AG04450 (cell line): ENCODE measurements at regions not wholly inside any gene's neighbourhood (a gene's known extent, or its start where the extent isn't known, plus 50 kb on each side); places are given as distances from the start of the nearest gene placed in this dataset.

Experiments used
- CTCF ChIA-PET: fragments of 300-600, 350-600 bp; formaldehyde crosslinking; extraction: SDS; loops from one replicate; lab custom pipeline; 2022; ENCODE audit warnings: antibody characterized with exemption, inconsistent platforms; lab: Charles Lee
- POLR2A ChIA-PET: fragments of 350-600 bp; formaldehyde crosslinking; extraction: SDS; loops from one replicate; lab custom pipeline; 2021; ENCODE audit warnings: antibody characterized with exemption, inconsistent platforms; lab: Yijun Ruan, JAX
- DNase-seq: peaks from one replicate; pipeline ENCODE4 v3.0.0-alpha.2; 2011; ENCODE audit warnings: low read depth, low spot score
- H3K27ac ChIP-seq: one replicate; pipeline ENCODE4 v1.5.1; 2012; ENCODE audit warnings: low read depth, low read length, control low read depth
- H3K27me3 ChIP-seq: one replicate; pipeline ENCODE4 v1.6.0; 2012; ENCODE audit warnings: low read length; ENCODE audit not compliant: control insufficient read depth, insufficient read depth
- H3K4me3 ChIP-seq: 2 replicates; pipeline ENCODE4 v1.5.1; 2011; ENCODE audit warnings: mild to moderate bottlenecking, low read depth, low read length, control low read depth
- H3K9me3 ChIP-seq: 2 replicates; pipeline ENCODE4 v1.5.1; 2012; ENCODE audit warnings: low read length; ENCODE audit not compliant: control insufficient read depth, insufficient read depth
- TF ChIP-seq, protein P1 (sequence below): IDR thresholded peaks from 2 replicates; pipeline ENCODE4 v1.5.1; 2011; ENCODE audit warnings: low read depth, low read length, control low read depth, inconsistent platforms

DNA sequence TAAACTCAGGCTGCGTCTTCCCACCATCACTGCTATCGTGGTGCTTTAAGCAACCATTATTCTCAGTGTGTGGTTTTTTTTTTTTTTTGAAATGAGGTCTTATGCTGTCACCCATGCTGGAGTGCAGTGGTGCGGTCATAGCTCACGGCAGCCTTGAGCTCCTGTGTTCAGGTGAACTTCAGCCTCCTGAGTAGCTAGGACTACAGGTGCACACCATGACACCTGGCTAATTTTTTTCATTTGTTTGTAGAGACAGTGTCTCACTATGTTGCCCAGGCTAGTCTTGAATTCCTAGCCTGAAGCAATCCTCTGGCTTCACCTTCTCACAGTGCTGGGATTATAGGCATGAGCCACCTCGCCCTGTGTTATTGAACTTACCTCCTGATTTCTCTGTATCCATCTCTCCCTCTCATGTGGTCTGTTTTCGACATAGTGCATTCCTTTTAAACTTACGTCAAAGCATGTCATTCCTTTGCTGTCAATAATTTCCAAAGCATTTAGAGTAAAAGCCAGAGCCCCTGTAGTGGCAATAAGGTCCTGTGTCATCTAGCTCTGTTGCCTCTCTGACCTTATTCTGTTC lies 255.5 kb downstream of the SNAPC1 start:
- DNase-seq: no peak
- Histone ChIP-seq H3K27ac (no peak overlapping the region), H3K27me3 (no peaks in the 10 kb centered on the region), H3K9me3 (no peaks in the 10 kb centered on the region), H3K4me3 (no peak overlapping the region)
- TF ChIP-seq, protein P1, sequence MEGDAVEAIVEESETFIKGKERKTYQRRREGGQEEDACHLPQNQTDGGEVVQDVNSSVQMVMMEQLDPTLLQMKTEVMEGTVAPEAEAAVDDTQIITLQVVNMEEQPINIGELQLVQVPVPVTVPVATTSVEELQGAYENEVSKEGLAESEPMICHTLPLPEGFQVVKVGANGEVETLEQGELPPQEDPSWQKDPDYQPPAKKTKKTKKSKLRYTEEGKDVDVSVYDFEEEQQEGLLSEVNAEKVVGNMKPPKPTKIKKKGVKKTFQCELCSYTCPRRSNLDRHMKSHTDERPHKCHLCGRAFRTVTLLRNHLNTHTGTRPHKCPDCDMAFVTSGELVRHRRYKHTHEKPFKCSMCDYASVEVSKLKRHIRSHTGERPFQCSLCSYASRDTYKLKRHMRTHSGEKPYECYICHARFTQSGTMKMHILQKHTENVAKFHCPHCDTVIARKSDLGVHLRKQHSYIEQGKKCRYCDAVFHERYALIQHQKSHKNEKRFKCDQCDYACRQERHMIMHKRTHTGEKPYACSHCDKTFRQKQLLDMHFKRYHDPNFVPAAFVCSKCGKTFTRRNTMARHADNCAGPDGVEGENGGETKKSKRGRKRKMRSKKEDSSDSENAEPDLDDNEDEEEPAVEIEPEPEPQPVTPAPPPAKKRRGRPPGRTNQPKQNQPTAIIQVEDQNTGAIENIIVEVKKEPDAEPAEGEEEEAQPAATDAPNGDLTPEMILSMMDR: no peak
- CTCF ChIA-PET: no interaction called here
- POLR2A ChIA-PET: interaction anchor here (0.7 kb wide), 2 partner anchors 48 to 64 kb away, joined by 5 to 8 read pairs; no protein-coding TSS in a partner anchor

DNA sequence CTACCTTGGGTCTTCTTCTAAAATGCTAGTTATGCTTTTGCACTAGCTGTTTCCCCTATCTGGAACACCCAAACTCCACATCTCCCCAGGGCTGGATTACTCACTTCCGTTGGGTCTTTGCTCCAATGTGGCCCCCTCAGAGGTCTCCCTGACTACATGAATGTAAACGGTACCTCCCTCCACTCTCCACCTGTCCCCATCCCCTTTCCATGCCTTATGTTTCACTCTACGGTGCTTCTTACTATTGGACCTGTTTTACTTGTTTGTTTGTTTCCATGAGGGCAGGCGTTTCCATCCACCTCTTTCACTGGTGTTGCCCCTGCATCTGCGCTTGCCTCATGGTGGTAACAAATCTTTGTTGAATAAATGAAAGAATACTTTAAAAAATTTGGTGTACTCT lies 256.4 kb downstream of the SNAPC1 start:
- no peak overlapping the region for H3K27ac ChIP-seq
- H3K9me3 ChIP-seq: no peaks in the 10 kb centered on the region
- TF ChIP-seq, protein P1: no peak
- no peak for DNase-seq
- POLR2A ChIA-PET: no interaction called here
- no peak overlapping the region for H3K4me3 ChIP-seq
- CTCF ChIA-PET: no interaction called here
- H3K27me3 ChIP-seq: no peaks in the 10 kb centered on the region

DNA sequence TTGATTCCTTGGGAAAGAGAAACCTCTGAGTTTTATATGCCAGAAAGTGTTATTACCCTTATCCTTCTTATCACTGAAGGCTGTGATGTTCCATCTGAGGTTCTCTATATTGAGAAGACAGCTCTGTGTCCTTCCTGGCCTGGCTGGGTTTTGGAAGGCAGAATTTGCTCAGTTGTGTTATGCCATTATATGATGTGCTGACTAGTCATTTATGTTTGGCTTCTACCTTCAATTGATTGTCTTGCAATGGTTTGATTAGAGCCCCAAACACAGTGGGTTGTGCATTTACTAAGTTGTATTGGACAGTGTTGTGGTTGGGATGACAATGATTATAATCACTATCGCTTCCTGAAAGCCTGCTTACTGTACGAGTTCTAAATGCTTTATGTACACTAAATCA lies 265.7 kb downstream of the SNAPC1 start:
- H3K27ac ChIP-seq: no peak overlapping the region
- no peak for DNase-seq
- no peaks in the 10 kb centered on the region for H3K27me3 ChIP-seq
- no peaks in the 10 kb centered on the region for H3K9me3 ChIP-seq
- TF ChIP-seq, protein P1: no peak
- ChIA-PET CTCF (no interaction called here), POLR2A (no interaction called here)
- no peak overlapping the region for H3K4me3 ChIP-seq

DNA sequence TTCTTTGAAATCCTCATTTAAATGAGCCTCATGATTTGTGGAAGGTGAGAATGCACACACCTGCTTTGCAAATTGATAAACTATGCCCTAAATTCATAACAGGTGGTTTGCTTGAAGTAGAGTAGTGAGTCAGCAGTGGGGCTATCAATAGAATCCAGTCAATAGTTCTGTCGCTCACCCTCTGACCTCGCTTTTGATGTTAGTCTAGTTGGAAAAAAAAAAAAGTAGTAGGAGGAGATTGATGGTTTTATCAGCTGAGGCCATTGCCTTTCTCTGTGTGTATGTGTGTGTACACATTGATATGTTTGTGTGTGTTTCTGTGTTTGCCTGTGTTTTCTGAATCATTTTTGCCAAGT lies 267.3 kb downstream of the SNAPC1 start:
- POLR2A ChIA-PET: no interaction called here
- no peak overlapping the region for H3K4me3 ChIP-seq

DNA sequence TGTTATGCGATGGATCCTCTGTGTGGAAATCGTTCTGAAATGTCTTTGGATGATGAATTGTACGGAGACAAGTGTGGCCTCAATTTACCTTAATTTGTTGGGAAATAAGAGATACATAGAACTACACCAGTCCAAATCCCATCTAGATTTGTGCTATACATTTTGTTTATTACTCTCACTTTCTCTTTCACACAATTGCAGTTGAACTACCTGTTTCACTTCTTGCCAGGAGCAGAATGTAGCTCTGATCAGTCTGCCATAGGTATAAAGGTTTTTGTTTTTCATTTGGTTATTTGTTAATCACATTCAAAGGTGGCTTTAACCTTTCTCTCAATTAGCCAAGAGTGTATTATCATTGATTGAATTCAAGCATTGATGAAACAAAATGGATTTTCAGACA lies 268.2 kb downstream of the SNAPC1 start:
- H3K27ac ChIP-seq: no peak overlapping the region
- no peaks in the 10 kb centered on the region for H3K27me3 ChIP-seq
- TF ChIP-seq, protein P1: no peak
- no peak for DNase-seq
- H3K4me3 ChIP-seq: no peak overlapping the region
- POLR2A ChIA-PET: no interaction called here
- no peaks in the 10 kb centered on the region for H3K9me3 ChIP-seq
- CTCF ChIA-PET: interaction anchor here (1.2 kb wide), 1 partner anchor 96 kb away, joined by 4 read pairs; no protein-coding TSS in a partner anchor

More for the DNA sequence above, 267.3 kb downstream of the SNAPC1 start:
- Histone ChIP-seq H3K27ac (no peak overlapping the region), H3K9me3 (no peaks in the 10 kb centered on the region), H3K27me3 (no peaks in the 10 kb centered on the region)
- DNase-seq: no peak
- TF ChIP-seq, protein P1: no peak
- CTCF ChIA-PET: no interaction called here
